ENCODE measurements at regions not wholly inside any gene's neighbourhood (a gene's known extent, or its start where the extent isn't known, plus 50 kb on each side); places are given as distances from the start of the nearest gene placed in this dataset.

GRCh38 chr3:117762621-117763037, 1053.0 kb downstream of the TUSC7 start:
- TF ChIP-seq EZH2 (optimal IDR thresholded peaks at IDR 0.05; ENCODE audit: low read depth, low read length) (no peak), EZH2phosphoT487 (IDR thresholded peaks at IDR 0.05; ENCODE audit: low read length) (no peak)

Data from MM.1S (cell line).